ENCODE measurements at regions not wholly inside any gene's neighbourhood (a gene's known extent, or its start where the extent isn't known, plus 50 kb on each side); places are given as distances from the start of the nearest gene placed in this dataset.

- no peak for DNase-seq
Observed at GRCh38 chr5:34600118-34600493, 56.0 kb upstream of the RAI14 start.

GRCh38 chr5:34603378-34603777 is 52.8 kb upstream of the RAI14 start:
- no peak for DNase-seq

GRCh38 chr5:34604119-34604675 is 51.9 kb upstream of the RAI14 start:
- no peak for DNase-seq

- DNase-seq = no peak
Observed at GRCh38 chr5:34606101-34606500, 50.0 kb upstream of the RAI14 start.

Measured in OCI-M1 (cell line).